ENCODE measurements at regions not wholly inside any gene's neighbourhood (a gene's known extent, or its start where the extent isn't known, plus 50 kb on each side); places are given as distances from the start of the nearest gene placed in this dataset.

GRCh38 chr4:95705323-95705722 is 134.6 kb upstream of the PDHA2 start:
- Mint-ChIP-seq H3K27me3 (ENCODE audit: low read depth) (no peaks in the 10 kb centered on the region), H3K4me1 (ENCODE audit: low read depth) (peaks cover 9% of the 10 kb centered on the region), H3K27ac (ENCODE audit: unreplicated experiment) (no peak overlapping the region), H3K36me3 (ENCODE audit: low read depth) (peaks cover 4% of the 10 kb centered on the region), H3K4me3 (ENCODE audit: unreplicated experiment) (no peak overlapping the region), H3K9me3 (ENCODE audit: low read depth) (peaks cover 8% of the 10 kb centered on the region)
- DNase-seq (ENCODE audit: low spot score), result no peak
- TF ChIP-seq, protein P1, sequence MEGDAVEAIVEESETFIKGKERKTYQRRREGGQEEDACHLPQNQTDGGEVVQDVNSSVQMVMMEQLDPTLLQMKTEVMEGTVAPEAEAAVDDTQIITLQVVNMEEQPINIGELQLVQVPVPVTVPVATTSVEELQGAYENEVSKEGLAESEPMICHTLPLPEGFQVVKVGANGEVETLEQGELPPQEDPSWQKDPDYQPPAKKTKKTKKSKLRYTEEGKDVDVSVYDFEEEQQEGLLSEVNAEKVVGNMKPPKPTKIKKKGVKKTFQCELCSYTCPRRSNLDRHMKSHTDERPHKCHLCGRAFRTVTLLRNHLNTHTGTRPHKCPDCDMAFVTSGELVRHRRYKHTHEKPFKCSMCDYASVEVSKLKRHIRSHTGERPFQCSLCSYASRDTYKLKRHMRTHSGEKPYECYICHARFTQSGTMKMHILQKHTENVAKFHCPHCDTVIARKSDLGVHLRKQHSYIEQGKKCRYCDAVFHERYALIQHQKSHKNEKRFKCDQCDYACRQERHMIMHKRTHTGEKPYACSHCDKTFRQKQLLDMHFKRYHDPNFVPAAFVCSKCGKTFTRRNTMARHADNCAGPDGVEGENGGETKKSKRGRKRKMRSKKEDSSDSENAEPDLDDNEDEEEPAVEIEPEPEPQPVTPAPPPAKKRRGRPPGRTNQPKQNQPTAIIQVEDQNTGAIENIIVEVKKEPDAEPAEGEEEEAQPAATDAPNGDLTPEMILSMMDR (IDR thresholded peaks at IDR 0.05), result no peak

- Mint-ChIP-seq H3K27ac (ENCODE audit: unreplicated experiment) (no peak overlapping the region), H3K4me3 (ENCODE audit: unreplicated experiment) (no peak overlapping the region), H3K4me1 (ENCODE audit: low read depth) (peaks cover 9% of the 10 kb centered on the region), H3K9me3 (ENCODE audit: low read depth) (peaks cover 10% of the 10 kb centered on the region), H3K27me3 (ENCODE audit: low read depth) (no peaks in the 10 kb centered on the region), H3K36me3 (ENCODE audit: low read depth) (peaks cover 4% of the 10 kb centered on the region)
- TF ChIP-seq, protein P1 (IDR thresholded peaks at IDR 0.05), result no peak
- DNase-seq (ENCODE audit: low spot score), result no peak
These were observed 138.3 kb upstream of the PDHA2 start for GRCh38 chr4:95701500-95702170.

DNA sequence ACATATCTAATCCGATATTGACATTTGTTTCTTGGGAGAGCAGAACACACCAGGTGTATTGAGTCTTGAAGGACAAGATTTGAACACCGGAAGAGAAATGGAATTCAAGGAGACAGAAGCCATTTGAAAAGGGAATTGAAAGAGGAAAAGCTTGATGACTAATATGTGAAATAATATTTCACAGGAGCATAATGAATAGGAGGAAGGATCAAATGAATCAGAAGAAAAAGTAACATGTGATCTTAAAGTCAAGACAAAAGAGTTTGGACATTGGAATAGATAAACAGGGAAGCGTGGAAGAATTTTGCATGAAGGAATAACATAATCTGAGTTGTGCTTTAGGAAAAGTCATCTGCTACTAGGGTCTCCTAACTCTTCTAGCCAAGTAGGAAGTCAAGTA is 145.5 kb upstream of the PDHA2 start:
- peaks cover 5% of the 10 kb centered on the region for H3K9me3 Mint-ChIP-seq (ENCODE audit: low read depth)
- TF ChIP-seq, protein P1 (IDR thresholded peaks at IDR 0.05), result no peak

GRCh38 chr4:95693594-95693993 is 144.8 kb upstream of the UNC5C start:
- Mint-ChIP-seq H3K27ac (ENCODE audit: unreplicated experiment) (no peak overlapping the region), H3K27me3 (ENCODE audit: low read depth) (no peaks in the 10 kb centered on the region), H3K9me3 (ENCODE audit: low read depth) (peaks cover 5% of the 10 kb centered on the region), H3K4me3 (ENCODE audit: unreplicated experiment) (no peak overlapping the region), H3K4me1 (ENCODE audit: low read depth) (no peaks in the 10 kb centered on the region), H3K36me3 (ENCODE audit: low read depth) (no peaks in the 10 kb centered on the region)
- TF ChIP-seq, protein P1 (IDR thresholded peaks at IDR 0.05), result peak; percentile 62
- DNase-seq (ENCODE audit: low spot score), result no peak

More for the DNA sequence above, 145.5 kb upstream of the PDHA2 start:
- DNase-seq (ENCODE audit: low spot score), result no peak
- no peak overlapping the region for H3K4me3 Mint-ChIP-seq (ENCODE audit: unreplicated experiment)
- no peaks in the 10 kb centered on the region for H3K36me3 Mint-ChIP-seq (ENCODE audit: low read depth)
- H3K4me1 Mint-ChIP-seq (ENCODE audit: low read depth), result no peaks in the 10 kb centered on the region
- H3K27ac Mint-ChIP-seq (ENCODE audit: unreplicated experiment), result no peak overlapping the region
- H3K27me3 Mint-ChIP-seq (ENCODE audit: low read depth), result no peaks in the 10 kb centered on the region

DNA sequence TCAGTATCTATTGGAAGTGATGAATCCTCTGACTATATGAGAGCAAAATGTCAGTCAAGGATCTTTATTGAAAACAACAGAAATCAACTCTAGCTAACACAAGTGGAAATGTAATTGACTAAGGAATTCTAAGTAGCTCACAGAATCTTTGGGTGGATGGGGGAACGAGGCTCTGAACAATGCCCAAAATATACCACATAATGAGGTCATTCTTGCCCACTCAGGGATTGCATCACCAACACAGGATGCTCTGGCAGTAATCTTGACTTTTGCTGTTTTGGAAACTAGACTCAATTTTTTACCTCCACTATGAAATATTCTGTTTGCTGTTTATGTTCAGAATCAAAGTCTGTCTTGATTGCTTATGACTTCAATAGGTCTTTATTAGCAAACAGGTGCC is 127.4 kb upstream of the UNC5C start:
- Mint-ChIP-seq H3K27me3 (ENCODE audit: low read depth) (no peaks in the 10 kb centered on the region), H3K27ac (ENCODE audit: unreplicated experiment) (no peak overlapping the region), H3K9me3 (ENCODE audit: low read depth) (peaks cover 2% of the 10 kb centered on the region), H3K4me3 (ENCODE audit: unreplicated experiment) (no peak overlapping the region), H3K36me3 (ENCODE audit: low read depth) (no peaks in the 10 kb centered on the region), H3K4me1 (ENCODE audit: low read depth) (no peaks in the 10 kb centered on the region)
- no peak for DNase-seq (ENCODE audit: low spot score)
- TF ChIP-seq, protein P1 (IDR thresholded peaks at IDR 0.05), result no peak

Measured in chondrocyte (in vitro differentiated cells).